Panc1 (cell line): ENCODE measurements at regions not wholly inside any gene's neighbourhood (a gene's known extent, or its start where the extent isn't known, plus 50 kb on each side); places are given as distances from the start of the nearest gene placed in this dataset.

Experiments
- ATAC-seq: fragments of 200-7000 bp; cut with Tn5 transposase; 2 replicates; pipeline ENCODE4 v1.9.1; 2020; ENCODE audit warnings: mild to moderate bottlenecking, moderate library complexity
- BruUV-seq: library from RNA; stranded (reverse); fragments of 400-500 nt; replicated peaks from 2 replicates; lab custom pipeline; 2021; lab: Mats Ljungman, UMichigan
- CTCF ChIA-PET: fragments of 300-600 bp; sonication (Branson Sonifier 250); formaldehyde crosslinking; loops from one replicate; lab custom pipeline; 2022; ENCODE audit warnings: antibody characterized with exemption; lab: Charles Lee
- POLR2A ChIA-PET: fragments of 300-600 bp; sonication (Branson Sonifier 250); formaldehyde crosslinking; loops from one replicate; lab custom pipeline; 2022; ENCODE audit warnings: antibody characterized with exemption; lab: Charles Lee
- DNase-seq: peaks from one replicate; pipeline ENCODE4 v3.0.0-alpha.2; 2010; ENCODE audit warnings: low read depth, low spot score
- H3K27ac ChIP-seq: 2 replicates; pipeline ENCODE4 v1.5.1; 2011; ENCODE audit warnings: mild to moderate bottlenecking, low read length, inconsistent platforms
- H3K27me3 ChIP-seq: fragments of 200-500 bp; sonication (Bioruptor generic); 2 replicates; pipeline ENCODE4 v1.6.0; 2014; ENCODE audit warnings: low read length, inconsistent platforms; ENCODE audit not compliant: control insufficient read depth, insufficient read depth
- H3K36me3 ChIP-seq: fragments of 200-500 bp; sonication (Bioruptor generic); 2 replicates; pipeline ENCODE4 v1.5.1; 2014; ENCODE audit warnings: inconsistent platforms, mild to moderate bottlenecking, low read length, moderate library complexity; ENCODE audit not compliant: control insufficient read depth, insufficient read depth
- H3K4me1 ChIP-seq: 2 replicates; pipeline ENCODE4 v1.5.1; 2011; ENCODE audit warnings: inconsistent platforms, mild to moderate bottlenecking, low read length, moderate library complexity; ENCODE audit not compliant: control insufficient read depth, insufficient read depth
- H3K4me3 ChIP-seq, 2 experiments: 2 replicates each; pipeline ENCODE4 v1.5.1; 2011 to 2012; ENCODE audit warnings: low read depth in 2 of 2, low read length in 2 of 2, mild to moderate bottlenecking in 2 of 2, inconsistent platforms in 1 of 2, moderate library complexity in 1 of 2
- H3K9me3 ChIP-seq: fragments of 200-500 bp; sonication (Bioruptor generic); 2 replicates; pipeline ENCODE4 v1.5.1; 2014; ENCODE audit warnings: low read depth, mild to moderate bottlenecking, inconsistent platforms, low read length, moderate library complexity; ENCODE audit not compliant: control insufficient read depth, insufficient read depth
- POLR2AphosphoS5 ChIP-seq: IDR thresholded peaks from 2 replicates; pipeline ENCODE4 v1.6.1; 2012; ENCODE audit warnings: mild to moderate bottlenecking, low read depth, low read length, moderate library complexity
- SIN3A ChIP-seq: IDR thresholded peaks from 2 replicates; pipeline ENCODE4 v1.6.1; 2012; ENCODE audit warnings: low read depth, mild to moderate bottlenecking, low read length, moderate library complexity, borderline replicate concordance; ENCODE audit not compliant: insufficient read depth
- TCF7L2 ChIP-seq: IDR thresholded peaks from 2 replicates; pipeline ENCODE4 v1.6.1; 2011; ENCODE audit warnings: mild to moderate bottlenecking, low read depth, low read length, inconsistent platforms
- in situ Hi-C: cut with HindIII; loops from 2 replicates; pipeline ENCODE4 v1.10.0; 2016; ENCODE audit warnings: low sequenced_read_pairs, low pct_unique_long_range_greater_than_20kb
- intact Hi-C: fragments of 100-400 bp; cut with micrococcal nuclease; formaldehyde crosslinking; loops from one replicate; pipeline ENCODE4 v1.10.0; 2022; ENCODE audit not compliant: unreplicated experiment
- TF ChIP-seq, protein P1 (sequence below), 2 experiments: IDR thresholded peaks; 2 replicates each; pipeline ENCODE4 v1.6.1; 2011 to 2012; ENCODE audit warnings: low read depth in 2 of 2, control low read depth in 1 of 2, low read length in 1 of 2, mild to moderate bottlenecking in 1 of 2, moderate library complexity in 1 of 2; ENCODE audit not compliant: insufficient read depth in 1 of 2
- TF ChIP-seq, protein P2 (sequence below): fragments of 450-650 bp; IDR thresholded peaks from 2 replicates; pipeline ENCODE4 v1.5.1; 2017; ENCODE audit warnings: mild to moderate bottlenecking

DNA sequence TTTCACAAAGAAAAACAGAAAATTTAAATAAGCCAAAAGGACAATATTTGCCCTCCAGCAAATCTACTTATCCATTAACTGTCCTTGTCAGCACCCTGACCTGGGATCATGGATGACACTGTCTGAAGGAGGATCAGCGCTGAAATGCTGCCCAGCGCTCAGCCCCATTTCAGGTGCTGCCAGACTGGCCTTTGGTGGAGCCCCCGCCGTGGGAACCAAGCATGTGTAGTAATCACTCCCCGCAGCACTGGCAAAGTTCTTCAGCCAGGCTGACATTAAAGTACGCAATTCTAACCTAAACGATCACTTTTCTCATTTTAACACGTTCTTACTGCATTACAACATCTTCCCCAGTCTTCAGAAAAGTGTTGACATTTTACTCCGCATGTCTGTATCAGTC is 108.6 kb upstream of the GPC1 start:
- TF ChIP-seq, protein P1, sequence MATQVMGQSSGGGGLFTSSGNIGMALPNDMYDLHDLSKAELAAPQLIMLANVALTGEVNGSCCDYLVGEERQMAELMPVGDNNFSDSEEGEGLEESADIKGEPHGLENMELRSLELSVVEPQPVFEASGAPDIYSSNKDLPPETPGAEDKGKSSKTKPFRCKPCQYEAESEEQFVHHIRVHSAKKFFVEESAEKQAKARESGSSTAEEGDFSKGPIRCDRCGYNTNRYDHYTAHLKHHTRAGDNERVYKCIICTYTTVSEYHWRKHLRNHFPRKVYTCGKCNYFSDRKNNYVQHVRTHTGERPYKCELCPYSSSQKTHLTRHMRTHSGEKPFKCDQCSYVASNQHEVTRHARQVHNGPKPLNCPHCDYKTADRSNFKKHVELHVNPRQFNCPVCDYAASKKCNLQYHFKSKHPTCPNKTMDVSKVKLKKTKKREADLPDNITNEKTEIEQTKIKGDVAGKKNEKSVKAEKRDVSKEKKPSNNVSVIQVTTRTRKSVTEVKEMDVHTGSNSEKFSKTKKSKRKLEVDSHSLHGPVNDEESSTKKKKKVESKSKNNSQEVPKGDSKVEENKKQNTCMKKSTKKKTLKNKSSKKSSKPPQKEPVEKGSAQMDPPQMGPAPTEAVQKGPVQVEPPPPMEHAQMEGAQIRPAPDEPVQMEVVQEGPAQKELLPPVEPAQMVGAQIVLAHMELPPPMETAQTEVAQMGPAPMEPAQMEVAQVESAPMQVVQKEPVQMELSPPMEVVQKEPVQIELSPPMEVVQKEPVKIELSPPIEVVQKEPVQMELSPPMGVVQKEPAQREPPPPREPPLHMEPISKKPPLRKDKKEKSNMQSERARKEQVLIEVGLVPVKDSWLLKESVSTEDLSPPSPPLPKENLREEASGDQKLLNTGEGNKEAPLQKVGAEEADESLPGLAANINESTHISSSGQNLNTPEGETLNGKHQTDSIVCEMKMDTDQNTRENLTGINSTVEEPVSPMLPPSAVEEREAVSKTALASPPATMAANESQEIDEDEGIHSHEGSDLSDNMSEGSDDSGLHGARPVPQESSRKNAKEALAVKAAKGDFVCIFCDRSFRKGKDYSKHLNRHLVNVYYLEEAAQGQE (IDR thresholded peaks at IDR 0.05; ENCODE audit: insufficient read depth in 1 of 2, low read depth in 2 of 2, low read length in 1 of 2) = no peak
- no peak for TF ChIP-seq POLR2AphosphoS5
- no peak for TF ChIP-seq SIN3A
- no peak for TF ChIP-seq TCF7L2
- TF ChIP-seq, protein P2, sequence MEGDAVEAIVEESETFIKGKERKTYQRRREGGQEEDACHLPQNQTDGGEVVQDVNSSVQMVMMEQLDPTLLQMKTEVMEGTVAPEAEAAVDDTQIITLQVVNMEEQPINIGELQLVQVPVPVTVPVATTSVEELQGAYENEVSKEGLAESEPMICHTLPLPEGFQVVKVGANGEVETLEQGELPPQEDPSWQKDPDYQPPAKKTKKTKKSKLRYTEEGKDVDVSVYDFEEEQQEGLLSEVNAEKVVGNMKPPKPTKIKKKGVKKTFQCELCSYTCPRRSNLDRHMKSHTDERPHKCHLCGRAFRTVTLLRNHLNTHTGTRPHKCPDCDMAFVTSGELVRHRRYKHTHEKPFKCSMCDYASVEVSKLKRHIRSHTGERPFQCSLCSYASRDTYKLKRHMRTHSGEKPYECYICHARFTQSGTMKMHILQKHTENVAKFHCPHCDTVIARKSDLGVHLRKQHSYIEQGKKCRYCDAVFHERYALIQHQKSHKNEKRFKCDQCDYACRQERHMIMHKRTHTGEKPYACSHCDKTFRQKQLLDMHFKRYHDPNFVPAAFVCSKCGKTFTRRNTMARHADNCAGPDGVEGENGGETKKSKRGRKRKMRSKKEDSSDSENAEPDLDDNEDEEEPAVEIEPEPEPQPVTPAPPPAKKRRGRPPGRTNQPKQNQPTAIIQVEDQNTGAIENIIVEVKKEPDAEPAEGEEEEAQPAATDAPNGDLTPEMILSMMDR = no peak
- intact Hi-C loops = no loop called here
- no peak overlapping the region for H3K4me3 ChIP-seq
- H3K27me3 ChIP-seq = peaks cover 8% of the 10 kb centered on the region; the same call in 1 of the 2 replicates
- CTCF ChIA-PET = no interaction called here
- no TSS peak for BruUV-seq
- no peaks in the 10 kb centered on the region for H3K36me3 ChIP-seq
- DNase-seq (no peak), ATAC-seq (no peak)
- POLR2A ChIA-PET = no interaction called here
- no peaks in the 10 kb centered on the region for H3K4me1 ChIP-seq
- no peak overlapping the region for H3K27ac ChIP-seq
- H3K9me3 ChIP-seq = no peaks in the 10 kb centered on the region
- in situ Hi-C loops = no loop called here

DNA sequence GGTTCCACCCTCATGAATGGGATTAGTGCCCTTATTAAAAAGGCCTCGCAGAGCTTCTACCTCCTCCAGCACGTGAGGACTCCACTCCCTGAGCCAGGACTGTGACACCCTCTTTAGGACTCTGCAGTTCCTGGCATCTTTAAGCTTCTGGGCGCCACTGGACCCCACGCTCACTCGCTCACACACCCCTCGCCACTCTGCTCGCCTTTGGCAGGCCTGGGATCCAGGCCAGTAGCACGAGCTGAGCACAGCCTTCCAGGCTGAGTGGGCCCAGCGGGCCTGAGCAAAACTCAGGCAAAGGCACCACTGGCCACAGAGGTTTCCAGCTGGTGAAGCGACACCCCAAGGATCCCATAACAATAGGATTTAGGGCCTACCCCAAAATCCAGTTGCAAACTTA is 107.9 kb upstream of the GPC1 start:
- no peaks in the 10 kb centered on the region for H3K4me1 ChIP-seq
- ChIA-PET CTCF (no interaction called here), POLR2A (no interaction called here)
- in situ Hi-C loops (no loop called here), intact Hi-C loops (no loop called here)
- TF ChIP-seq POLR2AphosphoS5 = no peak
- ATAC-seq (no peak), DNase-seq (no peak)
- H3K27me3 ChIP-seq = peaks cover 8% of the 10 kb centered on the region; the same call in 1 of the 2 replicates
- H3K9me3 ChIP-seq = no peaks in the 10 kb centered on the region
- no TSS peak for BruUV-seq
- H3K4me3 ChIP-seq = no peak overlapping the region
- H3K27ac ChIP-seq = no peak overlapping the region
- no peaks in the 10 kb centered on the region for H3K36me3 ChIP-seq

DNA sequence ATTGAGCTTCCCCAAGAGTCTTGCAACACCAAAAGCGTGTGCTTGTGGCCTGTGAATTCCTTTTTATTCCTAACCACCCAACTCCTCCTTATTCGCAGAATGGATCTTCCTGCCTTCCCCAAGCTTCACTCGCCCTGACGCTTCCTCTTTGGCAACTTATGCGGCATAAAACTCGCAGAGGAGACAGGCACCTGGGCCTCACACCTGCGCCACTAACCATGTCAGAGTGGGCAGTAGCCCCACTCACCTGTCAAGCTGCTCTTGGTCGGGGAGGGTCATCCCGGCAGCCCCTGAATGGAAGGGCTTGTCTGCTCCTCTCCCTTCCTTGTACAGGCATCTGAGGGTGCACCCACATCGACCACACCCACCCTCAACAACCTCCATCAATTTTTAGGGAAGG is 106.9 kb upstream of the GPC1 start:
- ATAC-seq (no peak), DNase-seq (no peak)
- no peak overlapping the region for H3K27ac ChIP-seq
- no TSS peak for BruUV-seq
- ChIA-PET POLR2A (no interaction called here), CTCF (no interaction called here)
- H3K9me3 ChIP-seq = no peaks in the 10 kb centered on the region
- in situ Hi-C loops = no loop called here
- TF ChIP-seq, protein P1 (IDR thresholded peaks at IDR 0.05; ENCODE audit: insufficient read depth in 1 of 2, low read depth in 2 of 2, low read length in 1 of 2) = no peak
- TF ChIP-seq TCF7L2 (no peak), SIN3A (no peak), POLR2AphosphoS5 (no peak)
- TF ChIP-seq, protein P2 = no peak
- intact Hi-C loops = no loop called here
- no peaks in the 10 kb centered on the region for H3K4me1 ChIP-seq
- peaks cover 8% of the 10 kb centered on the region; the same call in 1 of the 2 replicates for H3K27me3 ChIP-seq
- H3K4me3 ChIP-seq = no peak overlapping the region
- no peaks in the 10 kb centered on the region for H3K36me3 ChIP-seq
